Stimulated activated naive CD4-positive, alpha-beta T cell (primary cell): ENCODE measurements at regions not wholly inside any gene's neighbourhood (a gene's known extent, or its start where the extent isn't known, plus 50 kb on each side); places are given as distances from the start of the nearest gene placed in this dataset.

Source experiments
- DNase-seq, 6 experiments: peaks; one replicate each; lab custom pipeline; 2025; lab: John Stamatoyannopoulos, UW

DNA sequence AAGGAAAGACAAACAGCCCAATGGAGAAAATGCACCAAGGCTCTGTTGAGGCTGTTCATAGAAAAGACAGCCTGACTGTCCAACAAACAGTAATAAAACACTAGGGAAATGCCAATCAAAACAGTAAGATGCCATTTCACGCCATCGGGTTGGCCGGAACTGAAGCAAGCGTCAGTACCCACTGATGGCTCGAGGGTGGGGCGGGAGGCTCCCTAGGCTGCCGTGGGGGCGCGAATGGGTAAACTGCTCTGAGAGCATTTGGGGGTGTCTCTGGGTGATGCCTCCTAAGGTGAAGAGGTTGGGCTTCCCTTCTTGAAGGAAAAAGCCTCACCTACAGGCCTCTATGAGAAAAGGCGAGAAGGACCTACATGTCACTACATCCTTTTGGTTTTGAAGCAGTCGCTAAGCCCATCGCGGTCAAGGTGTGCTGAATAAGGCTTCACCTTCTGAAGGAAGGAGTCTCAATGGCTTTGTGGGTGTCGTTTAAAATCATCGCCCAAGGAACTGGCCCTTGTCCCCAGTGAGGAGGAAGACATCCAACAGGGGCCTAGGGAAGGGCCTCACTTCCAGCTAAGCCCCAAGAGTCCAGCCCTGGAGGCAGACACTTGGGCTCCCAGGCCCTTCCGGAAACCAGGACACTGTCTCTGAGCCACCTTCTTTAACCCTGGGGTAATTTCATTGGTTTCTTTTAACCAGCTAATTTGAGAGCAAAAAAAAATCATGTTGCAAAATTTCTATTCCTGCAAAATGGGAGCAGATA lies 98.5 kb upstream of the PPP2R2D start:
- DNase-seq, result no peak

DNA sequence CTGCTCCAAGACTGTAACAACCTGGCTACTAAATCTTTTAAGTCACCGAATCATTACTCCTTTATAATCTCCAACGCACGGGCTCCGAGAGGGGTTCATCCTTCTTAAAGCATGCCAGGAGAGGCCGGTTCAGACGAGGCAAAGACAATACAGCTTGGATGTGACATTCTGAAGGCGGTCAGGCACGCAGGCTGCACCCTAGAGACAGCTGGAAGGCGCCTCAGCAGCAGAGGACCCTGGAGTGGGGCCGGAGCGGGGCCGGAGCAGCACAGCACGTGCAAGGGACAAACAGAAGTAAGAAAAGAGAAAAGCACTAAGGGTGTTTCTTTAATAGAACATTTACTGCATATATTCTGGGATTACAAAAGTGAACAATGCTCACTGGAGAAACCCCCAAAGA lies 97.8 kb upstream of the PPP2R2D start:
- no peak for DNase-seq

DNA sequence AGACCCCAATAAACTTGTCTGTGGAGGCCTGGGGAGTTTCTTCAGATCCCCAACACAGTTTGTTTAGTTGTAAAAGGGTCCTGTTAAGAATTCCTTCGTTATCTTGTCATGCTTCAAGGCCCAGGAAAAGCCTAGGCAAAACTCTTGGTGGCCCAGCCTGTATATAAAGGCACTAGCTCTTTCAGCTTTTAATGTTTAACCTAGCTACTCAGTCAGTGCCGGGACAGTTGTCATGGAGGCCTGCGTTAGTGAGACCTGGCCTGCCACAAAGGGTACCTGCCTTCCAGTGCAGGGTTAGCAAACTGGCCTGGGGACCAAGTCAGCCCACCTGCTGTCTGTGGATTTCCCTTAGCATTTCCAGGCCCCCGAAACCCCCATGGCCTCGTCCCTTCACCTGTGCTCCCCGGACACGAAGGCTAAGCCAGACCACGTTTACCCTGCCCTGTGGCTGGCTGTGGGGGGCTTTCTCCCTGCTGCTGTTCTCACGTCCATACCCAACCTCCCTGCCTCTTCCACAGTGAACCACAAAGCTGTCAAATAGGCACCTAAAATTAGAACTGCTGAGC lies 96.9 kb upstream of the PPP2R2D start:
- DNase-seq, result no peak

DNA sequence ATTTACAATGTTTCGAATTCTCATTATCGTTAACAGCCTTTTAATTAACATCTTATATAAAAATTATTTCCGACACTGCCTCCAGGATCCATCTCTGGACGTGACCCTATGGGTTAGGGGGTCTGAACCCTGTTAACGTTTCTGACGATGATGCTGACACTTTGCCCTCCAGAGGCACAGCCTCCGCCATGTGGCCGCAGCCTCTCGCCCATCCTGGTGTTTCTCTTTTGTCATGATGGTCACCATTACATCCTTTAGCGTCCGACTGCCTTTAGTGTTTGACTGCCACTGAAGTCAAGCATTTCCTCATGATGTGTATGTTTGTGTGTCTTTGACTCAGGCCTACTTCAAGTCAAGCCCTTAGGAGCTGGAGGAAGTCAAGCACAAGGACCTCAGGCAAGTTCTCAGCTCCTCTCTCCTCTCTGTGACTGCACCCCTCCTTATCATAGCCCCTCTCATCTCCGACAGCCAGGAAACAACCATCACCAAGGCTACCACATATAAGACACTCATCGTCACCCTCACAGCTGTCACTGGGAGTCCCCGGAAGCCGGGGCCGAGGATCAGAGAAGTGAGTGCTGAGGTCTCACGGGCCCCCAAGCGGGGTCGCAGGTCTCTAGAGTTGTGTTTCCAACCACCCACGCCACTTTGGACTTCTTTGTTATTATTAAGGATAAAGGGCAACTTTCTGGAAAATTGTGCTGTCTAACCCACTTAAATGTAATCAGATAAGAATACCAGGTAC lies 96.1 kb upstream of the PPP2R2D start:
- no peak for DNase-seq

DNA sequence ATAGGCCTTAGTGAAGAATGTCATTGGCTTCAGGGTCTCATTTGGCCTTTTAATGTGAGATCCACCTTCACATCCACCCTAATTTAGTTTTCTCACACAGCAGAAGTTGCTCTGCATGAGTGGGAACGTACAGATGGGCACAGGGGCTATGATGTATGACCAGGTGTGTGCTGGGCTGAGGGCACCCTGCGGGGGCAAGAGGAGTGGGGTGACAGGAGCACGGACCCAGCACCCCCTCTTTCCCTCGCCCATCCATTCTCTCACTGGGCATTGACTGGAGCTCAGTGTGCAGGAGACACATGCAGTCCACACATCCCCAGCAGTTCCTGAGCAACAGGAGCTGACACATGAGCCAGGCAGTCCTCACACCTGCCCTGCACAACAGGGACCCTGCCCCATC lies 95.1 kb upstream of the PPP2R2D start:
- no peak for DNase-seq

DNA sequence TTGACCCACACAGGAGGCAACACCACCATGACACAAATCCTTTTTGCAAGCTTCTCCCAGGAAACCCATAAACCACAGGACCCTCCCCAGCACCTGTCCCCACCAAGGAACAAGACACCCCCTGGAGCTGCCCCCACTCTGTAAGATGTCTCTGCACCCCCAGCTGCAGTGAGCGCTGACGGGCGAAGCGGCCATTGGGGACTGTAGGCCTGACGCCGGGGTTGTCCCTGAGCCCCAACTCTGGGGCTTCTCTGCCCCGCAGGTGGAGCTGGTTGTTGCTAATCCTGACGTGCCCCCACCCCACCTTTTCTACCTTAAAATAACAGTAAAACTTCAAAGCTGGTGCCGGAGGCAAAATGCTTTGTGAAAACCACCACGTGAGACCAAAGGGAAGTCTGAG lies 94.7 kb upstream of the PPP2R2D start:
- no peak for DNase-seq

DNA sequence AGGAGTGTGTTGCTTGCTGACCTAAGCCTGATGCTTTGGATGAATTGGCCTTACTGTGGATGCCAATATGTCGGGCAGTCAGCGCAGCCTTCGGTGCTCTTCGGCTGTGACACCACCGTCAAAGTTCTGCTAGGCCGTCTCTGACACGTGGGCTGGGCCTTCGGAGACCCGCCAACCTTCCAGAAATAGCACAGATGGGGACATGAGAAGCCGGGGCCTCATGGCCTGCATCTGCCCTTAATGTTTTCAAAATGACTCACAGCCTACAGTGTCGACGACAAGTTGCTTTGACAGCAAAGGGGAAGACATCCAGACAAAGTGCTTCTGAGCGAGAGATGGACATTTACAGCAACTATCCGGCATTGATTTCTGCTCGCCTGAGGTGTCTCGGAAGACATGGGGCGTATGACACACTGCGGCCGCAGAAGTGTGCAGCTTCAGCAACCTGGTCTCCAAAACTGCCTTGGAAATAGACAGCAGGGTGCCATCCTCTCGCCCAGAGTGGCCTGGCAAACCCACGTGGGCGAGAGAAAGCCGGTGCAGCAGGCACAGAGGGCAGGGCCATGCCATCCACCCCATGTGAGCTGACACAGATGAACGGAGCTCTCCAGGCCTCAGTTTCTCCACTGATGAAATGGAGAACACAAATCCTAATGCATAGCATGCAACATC lies 94.0 kb upstream of the PPP2R2D start:
- DNase-seq, result no peak

DNA sequence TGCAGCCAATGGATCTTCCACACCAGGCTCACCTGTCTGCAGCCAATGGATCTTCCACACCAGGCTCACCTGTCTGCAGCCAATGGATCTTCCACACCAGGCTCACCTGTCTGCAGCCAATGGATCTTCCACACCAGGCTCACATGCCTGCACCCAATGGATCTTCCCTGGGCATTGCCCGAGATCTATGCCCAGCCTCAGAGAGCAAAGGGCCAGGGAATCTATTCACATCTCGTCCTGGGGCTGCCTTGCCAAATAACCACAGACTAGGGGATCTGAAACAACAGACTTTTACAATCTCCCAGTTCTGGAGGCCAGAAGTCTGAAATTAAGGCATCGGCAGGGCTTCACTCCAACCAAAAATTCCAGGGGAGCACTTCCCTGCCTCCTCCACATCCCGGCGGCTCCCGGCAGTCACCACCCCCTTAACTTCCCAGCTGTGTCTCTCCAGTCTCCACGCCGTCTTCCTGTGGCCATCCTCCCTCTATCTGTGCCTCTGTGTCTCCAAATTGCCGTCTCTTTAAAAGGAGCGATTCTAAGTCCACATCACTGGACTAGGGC lies 92.4 kb upstream of the PPP2R2D start:
- no peak for DNase-seq

DNA sequence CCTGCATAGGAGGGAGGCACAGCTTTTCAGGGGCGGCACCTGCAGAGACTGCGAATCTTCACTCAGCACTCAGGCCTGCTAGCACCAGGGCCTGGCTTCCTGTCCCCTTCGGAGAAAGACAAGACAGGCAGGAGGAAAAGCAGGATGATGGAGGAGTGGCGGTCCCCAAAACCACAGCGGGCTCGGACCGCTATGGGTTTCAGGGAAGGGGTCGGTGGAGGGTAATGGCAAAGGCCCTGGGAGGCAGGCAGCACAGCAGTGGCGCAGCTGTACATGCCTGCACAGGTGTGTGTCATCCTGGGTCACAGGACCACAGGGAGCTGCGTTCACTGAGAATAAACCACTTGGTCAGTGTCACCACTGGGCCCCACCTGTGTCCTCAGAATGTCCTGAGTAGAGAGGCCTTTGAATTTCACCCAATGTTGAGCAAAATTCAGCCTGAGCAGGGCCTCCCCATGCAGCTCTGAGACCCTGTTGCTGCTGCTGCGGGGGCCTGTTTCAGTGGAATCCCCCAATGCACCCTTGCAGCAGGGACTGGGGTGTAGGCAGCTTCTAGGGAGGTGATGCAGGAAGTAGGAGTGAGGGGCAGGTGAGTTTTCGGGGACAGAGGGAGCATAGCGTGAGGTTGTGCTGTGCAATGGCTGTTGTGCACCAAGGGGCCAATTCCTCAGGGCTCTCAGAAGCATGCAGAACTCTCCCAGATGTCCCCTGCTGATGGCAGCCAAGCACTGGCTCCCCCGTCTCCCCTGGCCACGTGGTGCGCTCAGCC lies 90.6 kb upstream of the PPP2R2D start:
- no peak for DNase-seq

DNA sequence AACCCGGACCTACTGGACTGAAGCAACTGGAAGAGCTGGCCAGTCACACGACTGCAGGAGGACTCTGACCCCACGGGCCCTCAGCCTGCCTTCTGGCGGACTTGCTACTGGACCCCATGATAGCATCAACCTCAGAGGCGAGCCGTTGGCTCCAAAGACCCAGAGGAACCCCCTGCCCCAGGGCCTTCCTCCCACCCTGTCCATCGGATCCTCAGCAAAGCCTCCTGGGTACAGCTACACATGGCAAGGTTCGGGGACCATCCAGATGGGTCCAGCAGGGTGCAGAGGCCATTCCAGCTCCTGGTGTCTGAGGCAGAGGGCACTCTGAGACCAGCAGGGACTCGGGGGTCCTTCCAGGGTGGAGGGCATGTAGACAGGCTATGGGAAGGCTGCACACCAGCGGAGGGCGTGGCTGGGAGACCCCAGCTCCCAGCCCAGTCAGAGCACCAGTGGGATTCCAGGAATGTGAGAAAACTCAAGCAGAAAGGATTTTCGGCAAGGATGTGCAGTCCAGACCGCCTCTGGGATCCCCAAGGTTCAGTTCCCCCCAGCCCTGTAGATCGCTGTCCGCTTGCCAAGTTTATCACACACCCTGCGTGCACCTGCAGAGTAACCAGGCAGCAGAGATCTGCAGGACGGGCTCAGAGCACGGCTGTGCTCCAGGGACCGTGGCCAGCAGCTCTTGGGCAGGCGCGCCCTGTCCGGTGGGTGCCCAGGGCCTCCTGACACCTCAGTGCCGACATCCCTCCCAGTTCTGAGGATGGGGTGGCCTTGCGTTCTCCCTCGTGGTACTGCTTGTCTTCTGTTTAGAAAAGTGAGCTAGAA lies 89.8 kb upstream of the PPP2R2D start:
- DNase-seq, result no peak

DNA sequence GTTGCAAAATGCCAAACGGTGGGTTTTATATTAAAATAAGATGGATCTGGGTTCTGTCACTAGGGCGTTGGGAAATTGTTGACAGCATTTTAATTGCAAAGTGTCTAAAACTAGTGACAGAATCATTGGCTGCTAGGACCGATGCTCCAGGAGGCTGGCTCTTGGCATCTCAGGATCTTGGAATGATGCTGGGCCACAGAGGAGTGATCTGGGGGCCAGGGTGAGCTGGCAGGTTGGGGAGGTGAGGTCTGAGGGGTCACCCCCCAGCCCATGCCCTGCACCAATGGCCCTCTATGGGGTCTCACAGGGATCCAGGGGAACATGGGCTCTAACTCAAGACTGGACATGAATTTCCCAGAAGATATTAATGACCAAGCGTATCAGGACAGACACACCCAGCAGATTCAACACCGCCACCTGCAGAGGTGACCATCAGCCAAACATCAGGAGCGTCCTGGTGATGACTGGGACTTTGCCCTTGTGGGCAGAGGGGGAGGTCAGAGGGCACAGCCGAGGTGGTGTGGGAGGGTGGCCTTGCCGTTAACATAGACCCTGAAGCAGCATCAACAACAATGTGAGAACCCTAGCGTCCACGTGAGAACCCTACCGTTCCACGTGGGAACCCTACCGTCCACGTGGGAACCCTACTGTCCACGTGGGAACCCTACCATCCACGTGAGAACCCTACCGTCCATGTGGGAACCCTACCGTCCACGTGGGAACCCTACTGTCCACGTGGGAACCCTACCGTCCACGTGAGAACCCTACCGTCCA lies 89.0 kb upstream of the PPP2R2D start:
- no peak for DNase-seq

DNA sequence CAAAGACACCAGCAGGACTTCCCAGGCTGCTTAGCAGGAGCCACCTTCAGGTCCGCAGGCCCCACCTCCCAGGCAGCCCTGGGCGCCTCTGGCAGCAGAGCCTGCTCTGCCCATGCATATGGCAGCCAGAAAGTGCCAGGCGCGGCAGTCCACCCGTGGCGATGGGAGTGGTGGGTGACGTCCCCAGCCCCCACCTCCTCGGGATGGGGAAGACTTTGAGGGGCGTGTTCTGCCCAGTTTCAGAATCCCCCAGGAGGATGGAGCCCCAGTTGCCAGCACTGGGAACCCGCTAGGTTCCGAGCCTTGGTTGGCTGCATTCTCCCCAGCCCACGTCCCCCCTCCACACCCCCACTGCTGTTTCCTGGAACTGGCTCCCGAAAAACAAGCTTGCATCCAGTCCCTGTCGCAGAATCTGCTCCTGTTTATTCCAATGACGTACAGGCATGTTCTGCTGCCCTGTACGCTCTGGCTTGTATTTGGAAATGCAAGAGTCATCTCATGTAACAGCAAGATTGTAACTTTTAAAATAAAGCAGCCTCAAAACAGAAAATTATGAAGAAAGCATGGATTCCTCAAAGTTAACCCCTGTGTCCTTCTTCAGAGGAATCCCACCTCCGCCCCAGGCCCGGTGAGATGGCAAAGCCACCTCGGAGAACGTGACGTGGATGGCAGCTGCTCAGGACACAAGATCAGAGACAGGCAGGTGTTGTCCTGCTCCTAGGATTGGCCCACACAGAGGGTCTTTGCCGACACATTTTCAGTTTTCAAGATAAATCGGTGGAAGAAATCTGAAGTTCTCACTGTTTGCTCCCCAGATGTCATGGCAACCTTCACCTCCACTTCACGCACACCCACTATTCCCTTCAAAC lies 87.8 kb upstream of the PPP2R2D start:
- no peak for DNase-seq

DNA sequence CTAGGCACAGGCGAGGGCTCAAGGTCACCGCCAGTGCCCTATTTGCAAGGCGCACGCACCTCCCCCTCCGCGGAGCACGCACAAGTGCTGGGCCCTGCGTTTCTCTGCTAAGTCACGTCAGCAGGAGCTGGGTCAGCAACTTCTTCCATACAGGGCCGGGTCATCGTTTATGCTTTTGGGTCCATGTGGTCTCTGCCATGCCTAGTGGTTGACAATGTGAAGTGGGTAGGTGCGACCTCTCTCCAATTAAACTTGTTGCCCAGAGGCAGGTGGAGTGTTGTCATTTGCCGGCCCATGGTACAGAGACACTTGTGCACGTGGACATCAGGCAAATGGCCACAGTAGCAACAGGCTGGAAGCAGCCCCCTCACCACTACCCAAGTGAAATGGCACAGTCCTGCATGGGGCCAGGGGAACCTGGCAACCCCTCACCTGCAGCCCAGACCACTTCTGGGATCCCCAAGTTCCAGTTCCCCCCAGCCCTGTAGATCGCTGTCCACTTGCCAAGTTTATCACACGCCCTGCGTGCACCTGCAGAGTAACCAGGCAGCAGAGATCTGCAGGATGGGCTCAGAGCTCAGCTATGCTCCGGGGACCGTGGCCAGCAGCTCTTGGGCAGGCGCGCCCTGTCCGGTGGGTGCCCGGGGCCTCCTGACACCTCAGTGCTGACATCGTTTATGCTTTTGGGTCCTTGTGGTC lies 86.1 kb upstream of the PPP2R2D start:
- DNase-seq, result no peak

DNA sequence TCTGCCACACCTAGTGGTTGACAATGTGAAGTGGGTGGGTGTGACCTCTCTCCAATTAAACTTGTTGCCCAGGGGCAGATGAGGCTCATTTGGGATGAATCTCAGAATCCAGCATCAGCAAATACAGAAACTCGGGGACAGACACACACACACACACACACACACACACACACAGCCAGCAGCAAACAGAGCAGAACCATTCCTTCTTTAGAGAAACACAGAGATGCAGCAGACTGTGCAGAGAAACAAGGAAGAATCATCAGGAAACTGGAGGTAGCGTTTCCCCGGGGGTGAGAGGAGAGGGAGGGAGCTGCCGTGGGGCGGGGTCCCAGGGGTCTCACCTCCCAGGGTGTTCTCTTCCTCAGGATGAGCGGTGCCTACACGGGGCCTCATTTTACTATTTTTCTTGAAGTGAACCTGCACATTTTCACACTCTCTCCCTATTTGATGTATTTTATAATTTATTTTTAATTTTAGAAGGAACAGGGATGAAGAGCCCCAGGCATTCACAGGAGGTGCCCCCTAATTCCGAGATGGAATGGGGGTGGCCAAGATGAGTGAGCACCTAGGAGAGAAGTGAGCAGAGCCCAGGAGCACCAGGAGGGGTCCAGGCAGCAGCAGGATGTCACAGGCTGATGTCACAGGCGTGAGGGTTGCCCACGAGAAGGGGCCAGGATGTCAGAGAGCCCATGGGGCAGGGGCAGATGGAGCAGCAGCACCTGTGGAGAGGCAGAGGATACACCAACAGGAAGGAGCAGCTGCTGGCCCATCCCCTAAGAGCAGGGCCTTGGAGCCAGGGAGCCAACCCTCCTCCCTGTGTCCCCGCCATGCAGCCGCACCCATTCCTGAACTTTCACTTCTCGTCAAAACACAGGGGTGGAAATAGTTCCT lies 85.3 kb upstream of the PPP2R2D start:
- DNase-seq, result no peak

DNA sequence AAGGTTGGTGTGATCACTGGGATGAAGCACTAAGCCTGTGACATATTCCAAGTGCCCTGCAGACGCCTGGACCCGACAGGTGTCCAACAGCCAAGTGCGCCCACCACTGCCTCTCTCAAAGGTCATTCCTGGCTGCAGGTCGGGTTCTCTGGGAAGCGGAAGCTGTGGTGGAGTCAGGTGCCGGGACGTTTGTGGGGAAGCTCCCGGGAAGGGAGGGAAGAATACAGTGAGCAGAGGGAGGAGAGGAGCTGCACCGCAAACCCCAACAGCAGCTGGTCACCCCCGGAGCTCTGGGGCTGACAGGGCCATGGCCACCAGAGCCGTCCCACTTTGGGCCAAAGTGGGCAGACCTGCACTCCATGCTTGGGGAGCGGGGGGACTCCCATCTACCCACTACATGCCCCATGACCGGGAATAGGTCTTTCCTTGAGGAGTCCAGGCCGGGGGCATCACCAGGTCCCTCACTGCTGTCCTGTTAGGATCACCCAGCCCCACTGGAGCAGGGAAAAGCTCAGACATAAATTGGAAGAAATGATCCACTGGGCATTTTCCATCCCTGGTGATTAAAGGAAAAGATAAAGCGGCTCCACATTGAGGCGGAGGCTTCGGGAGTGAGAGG lies 84.5 kb upstream of the PPP2R2D start:
- DNase-seq, result no peak

DNA sequence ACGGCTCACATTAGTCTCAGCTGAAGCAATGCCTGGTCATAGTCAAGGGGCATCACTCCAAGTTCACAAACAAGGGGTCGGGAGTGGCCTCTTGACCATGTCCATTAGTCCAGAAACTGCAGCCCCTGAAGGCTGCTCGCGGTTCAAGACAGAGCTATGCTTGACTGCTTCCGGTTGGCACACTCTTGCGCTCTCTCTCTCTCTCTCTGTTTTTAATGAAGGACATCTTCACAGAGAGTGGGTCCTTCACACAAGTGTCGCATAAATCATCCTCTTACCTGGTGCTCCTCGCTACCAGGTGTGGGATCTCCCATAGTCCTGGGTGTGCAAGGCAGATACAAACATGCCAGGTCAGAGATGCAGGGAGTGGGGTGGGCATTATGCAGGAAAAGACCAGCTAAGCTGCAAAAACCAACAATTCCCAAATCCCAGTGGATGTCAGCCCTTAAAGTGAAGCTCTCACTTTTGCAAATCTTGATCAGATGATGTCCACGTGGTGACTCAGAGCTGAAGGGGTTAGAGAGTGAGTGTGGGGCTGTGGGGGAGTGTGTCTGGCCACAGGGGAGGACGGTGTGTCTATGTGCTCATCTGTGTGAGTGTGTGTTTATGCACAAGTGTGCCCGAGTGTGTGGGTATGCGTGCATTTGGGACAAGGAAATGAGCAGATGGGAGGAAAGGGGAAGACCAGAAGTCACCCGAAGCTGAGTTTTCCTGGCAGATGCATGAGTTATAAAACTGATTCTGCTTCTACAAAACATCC lies 83.7 kb upstream of the PPP2R2D start:
- DNase-seq, result no peak
